ENCODE measurements at regions not wholly inside any gene's neighbourhood (a gene's known extent, or its start where the extent isn't known, plus 50 kb on each side); places are given as distances from the start of the nearest gene placed in this dataset.

DNA sequence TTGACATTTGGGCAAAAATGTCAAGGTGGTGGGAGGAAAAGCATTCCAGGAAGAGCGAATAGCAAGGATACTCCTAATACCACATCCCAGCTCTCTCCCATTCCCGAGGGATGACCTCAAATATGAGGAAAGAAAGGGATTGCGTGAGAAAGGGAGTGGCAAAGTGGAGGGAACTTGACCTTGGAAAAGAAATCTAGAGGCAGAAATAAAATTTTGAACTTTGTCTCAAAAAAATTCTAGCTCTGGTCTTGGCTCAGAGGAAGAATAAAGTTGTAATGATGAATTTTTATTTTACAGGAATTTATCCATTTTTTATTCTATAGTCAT is 127.8 kb downstream of the TBX19 start:
- TF ChIP-seq, protein P1, sequence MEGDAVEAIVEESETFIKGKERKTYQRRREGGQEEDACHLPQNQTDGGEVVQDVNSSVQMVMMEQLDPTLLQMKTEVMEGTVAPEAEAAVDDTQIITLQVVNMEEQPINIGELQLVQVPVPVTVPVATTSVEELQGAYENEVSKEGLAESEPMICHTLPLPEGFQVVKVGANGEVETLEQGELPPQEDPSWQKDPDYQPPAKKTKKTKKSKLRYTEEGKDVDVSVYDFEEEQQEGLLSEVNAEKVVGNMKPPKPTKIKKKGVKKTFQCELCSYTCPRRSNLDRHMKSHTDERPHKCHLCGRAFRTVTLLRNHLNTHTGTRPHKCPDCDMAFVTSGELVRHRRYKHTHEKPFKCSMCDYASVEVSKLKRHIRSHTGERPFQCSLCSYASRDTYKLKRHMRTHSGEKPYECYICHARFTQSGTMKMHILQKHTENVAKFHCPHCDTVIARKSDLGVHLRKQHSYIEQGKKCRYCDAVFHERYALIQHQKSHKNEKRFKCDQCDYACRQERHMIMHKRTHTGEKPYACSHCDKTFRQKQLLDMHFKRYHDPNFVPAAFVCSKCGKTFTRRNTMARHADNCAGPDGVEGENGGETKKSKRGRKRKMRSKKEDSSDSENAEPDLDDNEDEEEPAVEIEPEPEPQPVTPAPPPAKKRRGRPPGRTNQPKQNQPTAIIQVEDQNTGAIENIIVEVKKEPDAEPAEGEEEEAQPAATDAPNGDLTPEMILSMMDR (IDR thresholded peaks at IDR 0.05), result no peak
- no peak for TF ChIP-seq POLR2A (IDR thresholded peaks at IDR 0.05)

All from Peyer's patch (tissue), 4 donors.